Endothelial cell of umbilical vein (primary cell): ENCODE measurements at regions not wholly inside any gene's neighbourhood (a gene's known extent, or its start where the extent isn't known, plus 50 kb on each side); places are given as distances from the start of the nearest gene placed in this dataset.

Source experiments
- BruUV-seq: library from RNA; stranded (reverse); fragments of 400-500 nt; replicated peaks from 2 replicates; lab custom pipeline; 2021; lab: Mats Ljungman, UMichigan
- CTCF ChIA-PET: fragments of 300-600, 350-600 bp; sonication (Branson Sonifier 250); formaldehyde crosslinking; loops from one replicate; lab custom pipeline; 2021; ENCODE audit warnings: antibody characterized with exemption, inconsistent platforms; lab: Charles Lee
- POLR2A ChIA-PET: fragments of 300-600, 350-600 bp; sonication (Branson Sonifier 250); formaldehyde crosslinking; loops from one replicate; lab custom pipeline; 2021; ENCODE audit warnings: antibody characterized with exemption, inconsistent platforms; lab: Charles Lee
- DNase-seq: peaks from one replicate; pipeline ENCODE4 v3.0.0-alpha.2; 2011; ENCODE audit warnings: low read depth, low spot score
- FAIRE-seq: peaks from 2 replicates; lab custom pipeline; 2011; peaks lifted over from hg19 to GRCh38; lab: Jason Lieb, UNC
- H2AFZ ChIP-seq: 2 replicates; pipeline ENCODE4 v1.6.0; 2012; ENCODE audit warnings: low read depth, low read length, control low read depth, inconsistent platforms
- H3K27ac ChIP-seq: 2 replicates; pipeline ENCODE4 v1.5.1; 2011; ENCODE audit warnings: low read depth, mild to moderate bottlenecking, control low read depth, low read length, moderate library complexity; ENCODE audit not compliant: insufficient read depth
- H3K27me3 ChIP-seq, 2 experiments: 2 replicates each; pipeline versions ENCODE4 v1.6.0 to v1.6.1; 2011; ENCODE audit warnings: low read length in 2 of 2, mixed read lengths in 1 of 2; ENCODE audit not compliant: control insufficient read depth in 2 of 2, insufficient read depth in 2 of 2
- H3K36me3 ChIP-seq, 2 experiments: 2 replicates in 1 of 2; 3 replicates in 1 of 2; pipeline ENCODE4 v1.5.1; 2011; ENCODE audit warnings: low read length in 2 of 2, mild to moderate bottlenecking in 1 of 2, moderate library complexity in 1 of 2; ENCODE audit not compliant: control insufficient read depth in 2 of 2, insufficient read depth in 2 of 2; ENCODE audit errors: extremely low read depth in 1 of 2
- H3K4me1 ChIP-seq: 3 replicates; pipeline ENCODE4 v1.5.1; 2011; ENCODE audit warnings: mild to moderate bottlenecking, low read length; ENCODE audit not compliant: control insufficient read depth, insufficient read depth; ENCODE audit errors: extremely low read depth
- H3K4me2 ChIP-seq: 2 replicates; pipeline ENCODE4 v1.6.1; 2011; ENCODE audit warnings: low read length, control low read depth, mixed read lengths; ENCODE audit not compliant: insufficient read depth
- H3K4me3 ChIP-seq, 3 experiments: fragments of 200-600 bp in 1 of 3; sonication (generic), shearing (Covaris generic) in 1 of 3; replicated peaks in 1 of 3; 2 replicates each; pipeline ENCODE4 v1.5.1; 2011 to 2016; ENCODE audit warnings: control low read depth in 3 of 3, low read length in 3 of 3, mild to moderate bottlenecking in 2 of 3, inconsistent platforms in 1 of 3, low read depth in 1 of 3, moderate library complexity in 1 of 3; ENCODE audit not compliant: insufficient read depth in 1 of 3
- H3K79me2 ChIP-seq: 2 replicates; pipeline ENCODE4 v1.6.0; 2012; ENCODE audit warnings: low read length, inconsistent platforms; ENCODE audit not compliant: control insufficient read depth, insufficient read depth
- H3K9ac ChIP-seq: replicated peaks from 2 replicates; pipeline ENCODE3; 2011; ENCODE audit warnings: low read length, control low read depth; ENCODE audit not compliant: insufficient read depth; ENCODE audit errors: extremely low read depth
- H3K9me1 ChIP-seq: replicated peaks from 3 replicates; pipeline ENCODE4 v1.6.0; 2011; ENCODE audit warnings: mild to moderate bottlenecking, low read length; ENCODE audit not compliant: control insufficient read depth, insufficient read depth; ENCODE audit errors: extremely low read depth
- H3K9me3 ChIP-seq: replicated peaks from 2 replicates; pipeline ENCODE4 v1.5.1; 2012; ENCODE audit warnings: low read length, inconsistent platforms; ENCODE audit not compliant: control insufficient read depth, insufficient read depth
- H4K20me1 ChIP-seq: replicated peaks from 2 replicates; pipeline ENCODE3; 2011; ENCODE audit warnings: mild to moderate bottlenecking, low read length; ENCODE audit not compliant: control insufficient read depth, insufficient read depth; ENCODE audit errors: extremely low read depth
- CTCF ChIP-seq, 2 donors: IDR thresholded peaks; 1 replicate in 1 of 2; 2 replicates in 1 of 2; pipeline ENCODE4 v1.5.1; 2011; ENCODE audit warnings: low read length in 2 of 2, mild to moderate bottlenecking in 2 of 2, moderate library complexity in 2 of 2, control low read depth in 1 of 2, inconsistent platforms in 1 of 2, low read depth in 1 of 2; ENCODE audit not compliant: insufficient read depth in 1 of 2; ENCODE audit errors: extremely low read depth in 1 of 2
- EZH2 ChIP-seq: IDR thresholded peaks from 2 replicates; pipeline ENCODE4 v1.6.1; 2012; ENCODE audit warnings: borderline replicate concordance, low read depth, mild to moderate bottlenecking, moderate library complexity, low read length, inconsistent platforms; ENCODE audit not compliant: severe bottlenecking
- FOS ChIP-seq: IDR thresholded peaks from 2 replicates; pipeline ENCODE4 v1.6.1; 2011; ENCODE audit warnings: mild to moderate bottlenecking, low read length, moderate library complexity, borderline replicate concordance; ENCODE audit not compliant: insufficient read depth
- GATA2 ChIP-seq: IDR thresholded peaks from 2 replicates; pipeline ENCODE4 v1.7.0; 2011; ENCODE audit warnings: low read depth, mild to moderate bottlenecking, moderate library complexity, mixed read lengths, low read length; ENCODE audit not compliant: insufficient read length, insufficient read depth
- JUN ChIP-seq: IDR thresholded peaks from 2 replicates; pipeline ENCODE4 v1.6.1; 2011; ENCODE audit warnings: borderline replicate concordance, low read depth; ENCODE audit not compliant: insufficient read length, insufficient read depth
- MYC ChIP-seq: IDR thresholded peaks from one replicate; pipeline ENCODE4 v1.6.1; 2011; ENCODE audit warnings: mild to moderate bottlenecking, low read depth, low read length
- POLR2A ChIP-seq: IDR thresholded peaks from 2 replicates; pipeline ENCODE4 v1.6.1; 2012; ENCODE audit warnings: low read depth, mild to moderate bottlenecking, control low read depth, low read length
- POLR2AphosphoS5 ChIP-seq: IDR thresholded peaks from 2 replicates; pipeline ENCODE4 v1.6.1; 2012; ENCODE audit warnings: low read depth, mild to moderate bottlenecking, control low read depth, low read length, moderate library complexity; ENCODE audit not compliant: insufficient read depth
- dilution Hi-C: fragments of 300-500 bp; cut with MboI; formaldehyde crosslinking; loops from one replicate; pipeline ENCODE4 v1.15.0; 2019; ENCODE audit warnings: low sequenced_read_pairs; ENCODE audit not compliant: extremely low pct_ligation_motif_present
- intact Hi-C: fragments of 100-400 bp; cut with micrococcal nuclease; formaldehyde crosslinking; loops from one replicate; pipeline ENCODE4 v1.10.0; 2022
- TF ChIP-seq, protein P1 (sequence below): IDR thresholded peaks from 2 replicates; pipeline ENCODE4 v1.6.1; 2011; ENCODE audit not compliant: insufficient read depth, insufficient read length

- intact Hi-C loops: no loop called here
- no peak overlapping the region for H3K9ac ChIP-seq
- H3K27ac ChIP-seq: no peak overlapping the region
- H3K4me2 ChIP-seq: no peak overlapping the region
- dilution Hi-C loops: no loop called here
- no peaks in the 10 kb centered on the region for H3K79me2 ChIP-seq
- H3K27me3 ChIP-seq: no peaks in the 10 kb centered on the region
- no peaks in the 10 kb centered on the region for H3K9me1 ChIP-seq
- H3K4me3 ChIP-seq: no peak overlapping the region
- BruUV-seq: no TSS peak
- ChIA-PET POLR2A (interaction anchor here (0.6 kb wide), 1 partner anchor 24 kb away, joined by 3 read pairs; no protein-coding TSS in a partner anchor), CTCF (no interaction called here)
- no peaks in the 10 kb centered on the region for H3K36me3 ChIP-seq
- H3K9me3 ChIP-seq: no peaks in the 10 kb centered on the region
- no peak overlapping the region for H2AFZ ChIP-seq
- DNase-seq: no peak
- no peaks in the 10 kb centered on the region for H3K4me1 ChIP-seq
- FAIRE-seq: no peak
- no peaks in the 10 kb centered on the region for H4K20me1 ChIP-seq
- TF ChIP-seq JUN (no peak), GATA2 (no peak), POLR2A (no peak), FOS (no peak), MYC (no peak), POLR2AphosphoS5 (no peak), EZH2 (no peak), CTCF (IDR thresholded peaks at IDR 0.05; ENCODE audit: extremely low read depth in 1 of 2, insufficient read depth in 1 of 2, low read depth in 1 of 2, low read length in 2 of 2) (no peak)
- TF ChIP-seq, protein P1, sequence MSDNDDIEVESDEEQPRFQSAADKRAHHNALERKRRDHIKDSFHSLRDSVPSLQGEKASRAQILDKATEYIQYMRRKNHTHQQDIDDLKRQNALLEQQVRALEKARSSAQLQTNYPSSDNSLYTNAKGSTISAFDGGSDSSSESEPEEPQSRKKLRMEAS: no peak
Observed at GRCh38 chr5:10162468-10162867, 87.2 kb downstream of the ATPSCKMT start.
